ENCODE measurements at regions not wholly inside any gene's neighbourhood (a gene's known extent, or its start where the extent isn't known, plus 50 kb on each side); places are given as distances from the start of the nearest gene placed in this dataset.
A peak's percentile ranks its signal among the peaks of the same experiment; 100 is the strongest.

- DNase-seq = no peak
Observed at GRCh38 chr1:81242103-81242502, 558.6 kb upstream of the ADGRL2 start.

GRCh38 chr1:81238129-81238528 is 562.6 kb upstream of the ADGRL2 start:
- no peak for DNase-seq

GRCh38 chr1:81237473-81238089 is 563.2 kb upstream of the ADGRL2 start:
- DNase-seq = no peak

- DNase-seq = no peak
Observed at GRCh38 chr1:81234237-81234636, 566.5 kb upstream of the ADGRL2 start.

GRCh38 chr1:81233591-81233990 is 567.1 kb upstream of the ADGRL2 start:
- DNase-seq = no peak

- DNase-seq = no peak
Observed at GRCh38 chr1:81232420-81232819, 568.3 kb upstream of the ADGRL2 start.

- DNase-seq = no peak
Observed at GRCh38 chr1:81231729-81232038, 569.0 kb upstream of the ADGRL2 start.

GRCh38 chr1:81230983-81231728 is 569.6 kb upstream of the ADGRL2 start:
- DNase-seq = no peak

GRCh38 chr1:81228926-81229325 is 571.8 kb upstream of the ADGRL2 start:
- DNase-seq = no peak

- DNase-seq = no peak
Observed at GRCh38 chr1:81226603-81226928, 574.2 kb upstream of the ADGRL2 start.

GRCh38 chr1:81225789-81226602 is 574.7 kb upstream of the ADGRL2 start:
- DNase-seq = no peak

- DNase-seq = no peak
Observed at GRCh38 chr1:81224222-81224621, 576.5 kb upstream of the ADGRL2 start.

GRCh38 chr1:81221564-81221963 is 579.2 kb upstream of the ADGRL2 start:
- no peak for DNase-seq

- no peak for DNase-seq
Observed at GRCh38 chr1:81220614-81221071, 580.1 kb upstream of the ADGRL2 start.

GRCh38 chr1:81217058-81217457 is 583.7 kb upstream of the ADGRL2 start:
- no peak for DNase-seq

GRCh38 chr1:81213279-81213678 is 587.5 kb upstream of the ADGRL2 start:
- no peak for DNase-seq

GRCh38 chr1:81209461-81209860 is 591.3 kb upstream of the ADGRL2 start:
- peak; percentile 25 for DNase-seq

- no peak for DNase-seq
Observed at GRCh38 chr1:81208441-81208840, 592.3 kb upstream of the ADGRL2 start.

- no peak for DNase-seq
Observed at GRCh38 chr1:81205956-81206355, 594.8 kb upstream of the ADGRL2 start.

- DNase-seq = no peak
Observed at GRCh38 chr1:81201779-81202178, 599.0 kb upstream of the ADGRL2 start.

- DNase-seq = no peak
Observed at GRCh38 chr1:81197591-81197990, 603.1 kb upstream of the ADGRL2 start.

GRCh38 chr1:81192647-81193642 is 607.8 kb upstream of the ADGRL2 start:
- DNase-seq = no peak

- DNase-seq = no peak
Observed at GRCh38 chr1:81190003-81190402, 610.7 kb upstream of the ADGRL2 start.

All from midbrain (tissue), 1 donor.